ENCODE measurements at regions not wholly inside any gene's neighbourhood (a gene's known extent, or its start where the extent isn't known, plus 50 kb on each side); places are given as distances from the start of the nearest gene placed in this dataset.

- no peak overlapping the region for H3K4me3 ChIP-seq (ENCODE audit: low read depth, low read length)
- H3K9me3 ChIP-seq: no peaks in the 10 kb centered on the region
- POLR2A ChIA-PET: no interaction called here
- intact Hi-C loops (cut with micrococcal nuclease; ENCODE audit: unreplicated experiment): no loop called here
- Mint-ChIP-seq H3K27ac (ENCODE audit: unreplicated experiment) (no peak overlapping the region), H3K4me1 (ENCODE audit: low read depth, unreplicated experiment) (no peaks in the 10 kb centered on the region), H3K9me3 (ENCODE audit: unreplicated experiment) (no peaks in the 10 kb centered on the region), H3K27me3 (ENCODE audit: insufficient read depth, unreplicated experiment) (peaks cover 13% of the 10 kb centered on the region), H3K36me3 (ENCODE audit: insufficient read depth, unreplicated experiment) (no peaks in the 10 kb centered on the region), H3K4me3 (ENCODE audit: unreplicated experiment) (no peak overlapping the region)
- CTCF ChIA-PET: no interaction called here
- no peak for TF ChIP-seq CTCF (IDR thresholded peaks at IDR 0.05; ENCODE audit: insufficient read depth in 1 of 2, low read depth in 1 of 2, low read length in 1 of 2, severe bottlenecking in 1 of 2, unreplicated experiment in 1 of 2)
- no peaks in the 10 kb centered on the region for H3K4me1 ChIP-seq
- DNase-seq: no peak
- BruUV-seq (replicated peaks): no TSS peak
- H3K36me3 ChIP-seq (ENCODE audit: control insufficient read depth, insufficient read depth, low read length): no peaks in the 10 kb centered on the region
- peaks cover 1% of the 10 kb centered on the region; the same call in 1 of the 2 replicates for H3K27me3 ChIP-seq (replicated peaks; ENCODE audit: control insufficient read depth, insufficient read depth, low read length)
These were observed 184.3 kb upstream of the HNRNPA3 start for GRCh38 chr2:177028296-177028695.

- DNase-seq: no peak
- CTCF ChIA-PET: no interaction called here
- Mint-ChIP-seq H3K4me3 (ENCODE audit: unreplicated experiment) (no peak overlapping the region), H3K27ac (ENCODE audit: unreplicated experiment) (no peak overlapping the region), H3K9me3 (ENCODE audit: unreplicated experiment) (no peaks in the 10 kb centered on the region), H3K27me3 (ENCODE audit: insufficient read depth, unreplicated experiment) (peaks cover 18% of the 10 kb centered on the region), H3K4me1 (ENCODE audit: low read depth, unreplicated experiment) (no peaks in the 10 kb centered on the region), H3K36me3 (ENCODE audit: insufficient read depth, unreplicated experiment) (no peaks in the 10 kb centered on the region)
- H3K36me3 ChIP-seq (ENCODE audit: control insufficient read depth, insufficient read depth, low read length): no peaks in the 10 kb centered on the region
- H3K9me3 ChIP-seq: no peaks in the 10 kb centered on the region
- H3K27me3 ChIP-seq (replicated peaks; ENCODE audit: control insufficient read depth, insufficient read depth, low read length): peaks cover 1% of the 10 kb centered on the region; the same call in 1 of the 2 replicates
- no peak overlapping the region for H3K4me3 ChIP-seq (ENCODE audit: low read depth, low read length)
- no TSS peak for BruUV-seq (replicated peaks)
- H3K4me1 ChIP-seq: no peaks in the 10 kb centered on the region
- intact Hi-C loops (cut with micrococcal nuclease; ENCODE audit: unreplicated experiment): loop anchor here (1.0 kb wide), 1 partner anchor 118 kb away; no protein-coding TSS in a partner anchor
- POLR2A ChIA-PET: no interaction called here
- no peak for TF ChIP-seq CTCF (IDR thresholded peaks at IDR 0.05; ENCODE audit: insufficient read depth in 1 of 2, low read depth in 1 of 2, low read length in 1 of 2, severe bottlenecking in 1 of 2, unreplicated experiment in 1 of 2)
These were observed 183.5 kb upstream of the HNRNPA3 start for GRCh38 chr2:177029075-177029474.

- peak; percentile 46 to 53 for DNase-seq
- CTCF ChIA-PET: no interaction called here
- no peaks in the 10 kb centered on the region for H3K36me3 Mint-ChIP-seq (ENCODE audit: insufficient read depth, unreplicated experiment)
- Histone ChIP-seq H3K27me3 (replicated peaks; ENCODE audit: control insufficient read depth, insufficient read depth, low read length) (peaks cover 1% of the 10 kb centered on the region; the same call in 1 of the 2 replicates), H3K4me1 (no peaks in the 10 kb centered on the region), H3K36me3 (ENCODE audit: control insufficient read depth, insufficient read depth, low read length) (no peaks in the 10 kb centered on the region), H3K4me3 (ENCODE audit: low read depth, low read length) (no peak overlapping the region), H3K9me3 (no peaks in the 10 kb centered on the region)
- H3K27ac Mint-ChIP-seq (ENCODE audit: unreplicated experiment): no peak overlapping the region
- H3K4me1 Mint-ChIP-seq (ENCODE audit: low read depth, unreplicated experiment): no peaks in the 10 kb centered on the region
- BruUV-seq (replicated peaks): no TSS peak
- intact Hi-C loops (cut with micrococcal nuclease; ENCODE audit: unreplicated experiment): loop anchor here (1.0 kb wide), 1 partner anchor 118 kb away; no protein-coding TSS in a partner anchor
- no peak overlapping the region for H3K4me3 Mint-ChIP-seq (ENCODE audit: unreplicated experiment)
- H3K27me3 Mint-ChIP-seq (ENCODE audit: insufficient read depth, unreplicated experiment): peaks cover 20% of the 10 kb centered on the region
- TF ChIP-seq CTCF (IDR thresholded peaks at IDR 0.05; ENCODE audit: insufficient read depth in 1 of 2, low read depth in 1 of 2, low read length in 1 of 2, severe bottlenecking in 1 of 2, unreplicated experiment in 1 of 2): peak in 1 of 2 experiments; percentile 38
- H3K9me3 Mint-ChIP-seq (ENCODE audit: unreplicated experiment): no peaks in the 10 kb centered on the region
- POLR2A ChIA-PET: no interaction called here
These were observed 183.1 kb upstream of the HNRNPA3 start for GRCh38 chr2:177029501-177029900.

Data from Caco-2 (cell line).